Hepatocyte (in vitro differentiated cells): ENCODE measurements at regions not wholly inside any gene's neighbourhood (a gene's known extent, or its start where the extent isn't known, plus 50 kb on each side); places are given as distances from the start of the nearest gene placed in this dataset.

ENCODE experiments used
- DNase-seq: peaks from one replicate; pipeline ENCODE4 v3.0.0-alpha.2; 2016; ENCODE audit warnings: low spot score
- H2AFZ ChIP-seq: fragments of 200-600 bp; sonication (generic); 2 replicates; pipeline ENCODE4 v1.6.0; 2016; ENCODE audit warnings: antibody characterized with exemption, mild to moderate bottlenecking
- H3K27ac ChIP-seq: fragments of 200-600 bp; sonication (generic); 2 replicates; pipeline ENCODE4 v1.5.1; 2016; ENCODE audit warnings: mild to moderate bottlenecking
- H3K27me3 ChIP-seq: fragments of 200-600 bp; sonication (generic); 2 replicates; pipeline ENCODE4 v1.6.1; 2016
- H3K36me3 ChIP-seq: fragments of 200-600 bp; sonication (generic); replicated peaks from 2 replicates; pipeline ENCODE4 v1.5.1; 2016; ENCODE audit warnings: low read depth; ENCODE audit not compliant: insufficient read depth
- H3K4me1 ChIP-seq: fragments of 200-600 bp; sonication (generic); 2 replicates; pipeline ENCODE4 v1.5.1; 2016; ENCODE audit warnings: mild to moderate bottlenecking, moderate library complexity; ENCODE audit not compliant: insufficient read depth
- H3K4me2 ChIP-seq: fragments of 200-600 bp; sonication (generic); 2 replicates; pipeline ENCODE4 v1.6.0; 2016
- H3K4me3 ChIP-seq: fragments of 200-600 bp; sonication (generic); 2 replicates; pipeline ENCODE4 v1.5.1; 2016; ENCODE audit warnings: mild to moderate bottlenecking
- H3K79me2 ChIP-seq: fragments of 200-600 bp; sonication (generic); 2 replicates; pipeline ENCODE4 v1.6.0; 2017; ENCODE audit warnings: mild to moderate bottlenecking
- H3K9me2 ChIP-seq: fragments of 200-600 bp; sonication (generic); replicated peaks from 2 replicates; pipeline ENCODE4 v1.6.0; 2017; ENCODE audit warnings: mild to moderate bottlenecking; ENCODE audit not compliant: insufficient read depth
- H3K9me3 ChIP-seq: fragments of 200-600 bp; sonication (generic); 2 replicates; pipeline ENCODE4 v1.5.1; 2016; ENCODE audit warnings: low read depth, mild to moderate bottlenecking
- H4K20me1 ChIP-seq: fragments of 200-600 bp; sonication (generic); 2 replicates; pipeline ENCODE4 v1.6.0; 2016; ENCODE audit warnings: mild to moderate bottlenecking; ENCODE audit not compliant: insufficient read depth, poor library complexity, severe bottlenecking
- EZH2 ChIP-seq: fragments of 200-600 bp; sonication (generic); IDR thresholded peaks from 2 replicates; pipeline ENCODE4 v1.6.1; 2016; ENCODE audit warnings: antibody characterized with exemption, mild to moderate bottlenecking, borderline replicate concordance
- EZH2phosphoT487 ChIP-seq: fragments of 200-600 bp; sonication (generic); IDR thresholded peaks from one replicate; pipeline ENCODE4 v1.6.1; 2018; ENCODE audit warnings: antibody characterized with exemption, mild to moderate bottlenecking, low read depth, moderate library complexity; ENCODE audit not compliant: unreplicated experiment, severe bottlenecking
- WGBS: methylation state at CpG from one replicate; pipeline ENCODE4 v1.1.6; 2016; ENCODE audit warnings: low lambda C conversion rate; ENCODE audit errors: missing lambda C conversion rate; 5-methylcytosine and 5-hydroxymethylcytosine counted together
- TF ChIP-seq, protein P1 (sequence below): fragments of 200-600 bp; sonication (generic); IDR thresholded peaks from 2 replicates; pipeline ENCODE4 v1.5.1; 2016; ENCODE audit warnings: antibody characterized with exemption, mild to moderate bottlenecking; ENCODE audit not compliant: poor library complexity

DNA sequence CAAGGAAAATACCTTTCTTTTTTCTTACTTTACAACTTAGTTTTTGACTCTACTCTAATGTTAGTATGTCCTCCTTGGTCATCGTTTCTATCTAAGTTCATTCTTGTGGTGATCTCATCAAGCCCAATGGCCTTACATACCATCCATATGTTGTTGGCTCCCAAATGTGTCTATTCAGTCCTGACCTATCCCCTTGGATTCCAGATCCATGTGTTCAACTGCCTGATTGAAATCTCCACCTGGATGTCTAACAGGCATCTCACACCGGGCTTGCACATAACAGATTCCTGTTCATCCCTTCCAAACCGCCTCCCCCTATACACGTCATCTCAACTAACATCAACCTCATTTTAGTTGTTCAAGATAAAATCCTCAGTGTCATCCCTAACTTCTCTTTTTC, 382.6 kb downstream of the SOX2 start:
- no peaks in the 10 kb centered on the region for H3K27me3 ChIP-seq
- no peak overlapping the region for H3K4me3 ChIP-seq
- no peaks in the 10 kb centered on the region for H3K4me1 ChIP-seq
- H4K20me1 ChIP-seq = no peaks in the 10 kb centered on the region
- TF ChIP-seq EZH2 (no peak), EZH2phosphoT487 (no peak)
- TF ChIP-seq, protein P1, sequence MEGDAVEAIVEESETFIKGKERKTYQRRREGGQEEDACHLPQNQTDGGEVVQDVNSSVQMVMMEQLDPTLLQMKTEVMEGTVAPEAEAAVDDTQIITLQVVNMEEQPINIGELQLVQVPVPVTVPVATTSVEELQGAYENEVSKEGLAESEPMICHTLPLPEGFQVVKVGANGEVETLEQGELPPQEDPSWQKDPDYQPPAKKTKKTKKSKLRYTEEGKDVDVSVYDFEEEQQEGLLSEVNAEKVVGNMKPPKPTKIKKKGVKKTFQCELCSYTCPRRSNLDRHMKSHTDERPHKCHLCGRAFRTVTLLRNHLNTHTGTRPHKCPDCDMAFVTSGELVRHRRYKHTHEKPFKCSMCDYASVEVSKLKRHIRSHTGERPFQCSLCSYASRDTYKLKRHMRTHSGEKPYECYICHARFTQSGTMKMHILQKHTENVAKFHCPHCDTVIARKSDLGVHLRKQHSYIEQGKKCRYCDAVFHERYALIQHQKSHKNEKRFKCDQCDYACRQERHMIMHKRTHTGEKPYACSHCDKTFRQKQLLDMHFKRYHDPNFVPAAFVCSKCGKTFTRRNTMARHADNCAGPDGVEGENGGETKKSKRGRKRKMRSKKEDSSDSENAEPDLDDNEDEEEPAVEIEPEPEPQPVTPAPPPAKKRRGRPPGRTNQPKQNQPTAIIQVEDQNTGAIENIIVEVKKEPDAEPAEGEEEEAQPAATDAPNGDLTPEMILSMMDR = no peak
- H2AFZ ChIP-seq = no peak overlapping the region
- H3K36me3 ChIP-seq = no peaks in the 10 kb centered on the region
- H3K79me2 ChIP-seq = no peaks in the 10 kb centered on the region
- no peak overlapping the region for H3K27ac ChIP-seq
- H3K4me2 ChIP-seq = no peak overlapping the region
- H3K9me2 ChIP-seq = no peaks in the 10 kb centered on the region
- no peak for DNase-seq
- WGBS = 91% methylated on average over 4 of the region's 4 CpGs
- no peaks in the 10 kb centered on the region for H3K9me3 ChIP-seq

DNA sequence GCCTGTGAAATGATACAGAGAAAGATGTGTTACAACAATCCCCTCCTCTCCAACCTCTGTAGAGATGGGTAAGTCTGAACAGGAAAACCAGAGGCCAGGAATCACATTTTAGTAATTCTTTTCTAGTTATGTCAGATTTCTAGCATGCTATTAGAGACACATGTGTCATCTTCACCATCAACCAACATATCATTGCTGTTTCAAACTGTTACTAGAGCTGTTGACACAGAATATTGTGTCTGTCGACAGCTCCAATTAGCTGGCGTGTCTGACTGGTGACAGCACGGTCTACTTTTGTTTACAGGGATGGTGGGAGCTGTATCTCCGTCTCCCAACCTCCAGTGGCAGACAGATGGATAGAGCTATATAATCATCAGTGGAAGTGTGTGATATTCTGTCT, 393.2 kb downstream of the SOX2 start:
- 69% methylated on average over 4 of the region's 4 CpGs for WGBS
- Histone ChIP-seq H3K27ac (no peak overlapping the region), H3K4me2 (no peak overlapping the region), H3K79me2 (no peaks in the 10 kb centered on the region), H4K20me1 (no peaks in the 10 kb centered on the region), H3K9me3 (peaks cover 4% of the 10 kb centered on the region), H3K27me3 (no peaks in the 10 kb centered on the region), H3K9me2 (no peaks in the 10 kb centered on the region), H3K4me3 (no peak overlapping the region), H3K4me1 (no peaks in the 10 kb centered on the region), H3K36me3 (no peaks in the 10 kb centered on the region), H2AFZ (no peak overlapping the region)
- TF ChIP-seq EZH2phosphoT487 (no peak), EZH2 (no peak)
- TF ChIP-seq, protein P1 = no peak
- DNase-seq = no peak

DNA sequence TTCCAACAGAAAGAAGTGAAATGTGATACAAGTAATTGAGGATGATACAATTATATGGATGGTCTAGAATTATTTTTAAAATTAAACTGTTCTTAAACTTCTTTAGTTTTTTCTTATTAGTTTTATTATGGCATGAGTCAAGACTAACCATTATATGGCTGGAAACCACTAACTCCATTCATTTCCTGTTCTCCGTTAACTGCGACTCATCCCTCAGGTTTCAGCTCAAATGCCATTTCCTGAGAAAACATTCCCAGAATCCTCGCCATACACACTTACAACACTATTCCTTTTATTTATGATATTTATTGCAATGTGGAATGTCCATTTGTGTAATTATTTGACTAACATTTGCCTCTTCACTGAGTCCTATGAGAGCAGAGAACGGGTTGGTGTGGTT, 394.1 kb downstream of the SOX2 start:
- no peaks in the 10 kb centered on the region for H3K9me2 ChIP-seq
- H3K27me3 ChIP-seq = no peaks in the 10 kb centered on the region
- TF ChIP-seq, protein P1 = no peak
- TF ChIP-seq EZH2 (no peak), EZH2phosphoT487 (no peak)
- no peaks in the 10 kb centered on the region for H4K20me1 ChIP-seq
- H3K9me3 ChIP-seq = peaks cover 4% of the 10 kb centered on the region
- H3K36me3 ChIP-seq = no peaks in the 10 kb centered on the region
- no peaks in the 10 kb centered on the region for H3K79me2 ChIP-seq
- H3K4me1 ChIP-seq = no peaks in the 10 kb centered on the region
- WGBS = 89% methylated on average over 4 of the region's 4 CpGs
- H2AFZ ChIP-seq = no peak overlapping the region
- no peak overlapping the region for H3K27ac ChIP-seq
- no peak for DNase-seq
- H3K4me2 ChIP-seq = no peak overlapping the region
- H3K4me3 ChIP-seq = no peak overlapping the region

DNA sequence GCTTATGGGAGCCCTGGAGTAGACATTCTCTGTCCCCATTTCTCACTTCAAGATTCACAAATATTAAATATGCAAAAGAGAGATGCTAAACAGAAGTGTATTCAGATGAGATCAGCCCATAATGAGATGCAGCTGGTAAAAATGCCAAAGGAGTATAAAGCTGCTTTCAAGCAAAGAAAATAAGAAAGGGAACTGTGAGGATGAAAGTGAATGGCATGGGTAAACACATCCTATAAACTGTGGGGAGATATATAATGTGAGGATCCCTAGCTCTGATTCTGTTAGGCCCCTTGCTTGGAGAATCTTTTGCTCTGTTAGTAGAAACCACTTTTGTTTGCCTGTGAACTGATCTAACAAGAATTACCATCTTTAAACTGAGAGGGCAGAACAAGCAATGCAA, 396.6 kb downstream of the SOX2 start:
- Histone ChIP-seq H3K4me2 (no peak overlapping the region), H3K4me3 (no peak overlapping the region), H3K9me2 (no peaks in the 10 kb centered on the region), H3K27me3 (no peaks in the 10 kb centered on the region), H3K9me3 (no peaks in the 10 kb centered on the region), H4K20me1 (no peaks in the 10 kb centered on the region), H3K27ac (no peak overlapping the region), H3K79me2 (no peaks in the 10 kb centered on the region), H3K36me3 (no peaks in the 10 kb centered on the region), H2AFZ (no peak overlapping the region), H3K4me1 (no peaks in the 10 kb centered on the region)
- no peak for DNase-seq
- no peak for TF ChIP-seq EZH2
- TF ChIP-seq, protein P1 = no peak
